Vagina (tissue), 2 donors: ENCODE measurements at regions not wholly inside any gene's neighbourhood (a gene's known extent, or its start where the extent isn't known, plus 50 kb on each side); places are given as distances from the start of the nearest gene placed in this dataset.

Experiments
- POLR2A ChIP-seq, 2 donors: fragments of 450-650 bp; IDR thresholded peaks; one replicate each; pipeline ENCODE4 v1.6.1; 2017; ENCODE audit warnings: antibody characterized with exemption in 2 of 2, mild to moderate bottlenecking in 2 of 2, moderate library complexity in 2 of 2
- POLR2AphosphoS5 ChIP-seq, 2 donors: sonication (generic); formaldehyde crosslinking; IDR thresholded peaks; one replicate each; pipeline ENCODE4 v1.9.0; 2017; ENCODE audit warnings: antibody characterized with exemption in 2 of 2, mild to moderate bottlenecking in 2 of 2, low read depth in 1 of 2; ENCODE audit not compliant: insufficient read depth in 1 of 2
- TF ChIP-seq, protein P1 (sequence below), 3 experiments: fragments of 450-650 bp in 2 of 3; fragments of 200-600 bp in 1 of 3; sonication (generic) in 1 of 3; IDR thresholded peaks; one replicate each; pipeline ENCODE4 v1.5.1; 2017 to 2019; ENCODE audit warnings: antibody characterized with exemption in 3 of 3, mild to moderate bottlenecking in 2 of 3, moderate library complexity in 2 of 3

- TF ChIP-seq, protein P1, sequence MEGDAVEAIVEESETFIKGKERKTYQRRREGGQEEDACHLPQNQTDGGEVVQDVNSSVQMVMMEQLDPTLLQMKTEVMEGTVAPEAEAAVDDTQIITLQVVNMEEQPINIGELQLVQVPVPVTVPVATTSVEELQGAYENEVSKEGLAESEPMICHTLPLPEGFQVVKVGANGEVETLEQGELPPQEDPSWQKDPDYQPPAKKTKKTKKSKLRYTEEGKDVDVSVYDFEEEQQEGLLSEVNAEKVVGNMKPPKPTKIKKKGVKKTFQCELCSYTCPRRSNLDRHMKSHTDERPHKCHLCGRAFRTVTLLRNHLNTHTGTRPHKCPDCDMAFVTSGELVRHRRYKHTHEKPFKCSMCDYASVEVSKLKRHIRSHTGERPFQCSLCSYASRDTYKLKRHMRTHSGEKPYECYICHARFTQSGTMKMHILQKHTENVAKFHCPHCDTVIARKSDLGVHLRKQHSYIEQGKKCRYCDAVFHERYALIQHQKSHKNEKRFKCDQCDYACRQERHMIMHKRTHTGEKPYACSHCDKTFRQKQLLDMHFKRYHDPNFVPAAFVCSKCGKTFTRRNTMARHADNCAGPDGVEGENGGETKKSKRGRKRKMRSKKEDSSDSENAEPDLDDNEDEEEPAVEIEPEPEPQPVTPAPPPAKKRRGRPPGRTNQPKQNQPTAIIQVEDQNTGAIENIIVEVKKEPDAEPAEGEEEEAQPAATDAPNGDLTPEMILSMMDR (IDR thresholded peaks at IDR 0.05), result no peak
- no peak for TF ChIP-seq POLR2AphosphoS5 (IDR thresholded peaks at IDR 0.05; ENCODE audit: insufficient read depth in 1 of 2, low read depth in 1 of 2)
- no peak for TF ChIP-seq POLR2A (IDR thresholded peaks at IDR 0.05)
Measured at GRCh38 chr12:110996415-110996814, 76.0 kb upstream of the MYL2 start.
